ENCODE measurements at regions not wholly inside any gene's neighbourhood (a gene's known extent, or its start where the extent isn't known, plus 50 kb on each side); places are given as distances from the start of the nearest gene placed in this dataset.
"Not testable (repeated sequence)": the region's sequence is repeated elsewhere in the genome, so short reads cannot be mapped to it uniquely, and the experiment has no call there.

- Histone ChIP-seq H3K4me3 (ENCODE audit: low read length in 2 of 2) (no peak overlapping the region), H3K27ac (ENCODE audit: low read depth in 1 of 2, low read length in 1 of 2) (no peak overlapping the region), H3K9me3 (ENCODE audit: control insufficient read depth in 2 of 2, insufficient read depth in 1 of 2, low read length in 1 of 2) (no peaks in the 10 kb centered on the region), H3K36me3 (ENCODE audit: control insufficient read depth in 2 of 2, insufficient read depth in 2 of 2, low read length in 1 of 2) (no peaks in the 10 kb centered on the region), H3K27me3 (ENCODE audit: control insufficient read depth in 2 of 2, insufficient read depth in 1 of 2, low read length in 1 of 2) (no peaks in the 10 kb centered on the region), H3K4me1 (ENCODE audit: control insufficient read depth in 2 of 2, insufficient read depth in 2 of 2, low read length in 2 of 2) (no peaks in the 10 kb centered on the region)
- 74% methylated on average over 1 of the region's 1 CpG for WGBS
- no peak for DNase-seq (ENCODE audit: low read depth in 6 of 9, low spot score in 9 of 9)
These were observed 516.2 kb downstream of the DCDC2C start for GRCh38 chr2:4219571-4219970.

- no peaks in the 10 kb centered on the region for H3K4me1 ChIP-seq (ENCODE audit: control insufficient read depth in 2 of 2, insufficient read depth in 2 of 2, low read length in 2 of 2)
- H3K9me3 ChIP-seq (ENCODE audit: control insufficient read depth in 2 of 2, insufficient read depth in 1 of 2, low read length in 1 of 2), result no peaks in the 10 kb centered on the region
- no peaks in the 10 kb centered on the region for H3K36me3 ChIP-seq (ENCODE audit: control insufficient read depth in 2 of 2, insufficient read depth in 2 of 2, low read length in 1 of 2)
- no peak for DNase-seq (ENCODE audit: low read depth in 6 of 9, low spot score in 9 of 9)
- H3K27me3 ChIP-seq (ENCODE audit: control insufficient read depth in 2 of 2, insufficient read depth in 1 of 2, low read length in 1 of 2), result no peaks in the 10 kb centered on the region
- 93% methylated on average over 1 of the region's 1 CpG for WGBS
- H3K27ac ChIP-seq (ENCODE audit: low read depth in 1 of 2, low read length in 1 of 2), result no peak overlapping the region
- H3K4me3 ChIP-seq (ENCODE audit: low read length in 2 of 2), result no peak overlapping the region
These were observed 518.1 kb downstream of the DCDC2C start for GRCh38 chr2:4221434-4221833.

- Histone ChIP-seq H3K27me3 (ENCODE audit: control insufficient read depth in 2 of 2, insufficient read depth in 1 of 2, low read length in 1 of 2) (no peaks in the 10 kb centered on the region), H3K4me1 (ENCODE audit: control insufficient read depth in 2 of 2, insufficient read depth in 2 of 2, low read length in 2 of 2) (no peaks in the 10 kb centered on the region), H3K9me3 (ENCODE audit: control insufficient read depth in 2 of 2, insufficient read depth in 1 of 2, low read length in 1 of 2) (no peaks in the 10 kb centered on the region), H3K36me3 (ENCODE audit: control insufficient read depth in 2 of 2, insufficient read depth in 2 of 2, low read length in 1 of 2) (no peaks in the 10 kb centered on the region), H3K4me3 (ENCODE audit: low read length in 2 of 2) (no peak overlapping the region), H3K27ac (ENCODE audit: low read depth in 1 of 2, low read length in 1 of 2) (no peak overlapping the region)
- WGBS, result 93% methylated on average over 6 of the region's 6 CpGs
- no peak for DNase-seq (ENCODE audit: low read depth in 6 of 9, low spot score in 9 of 9)
These were observed 518.5 kb downstream of the DCDC2C start for GRCh38 chr2:4221845-4222244.

GRCh38 chr2:4244422-4244821, 541.0 kb downstream of the DCDC2C start:
- not testable (repeated sequence) for DNase-seq (ENCODE audit: low read depth in 6 of 9, low spot score in 9 of 9); H3K9me3 ChIP-seq (ENCODE audit: control insufficient read depth in 2 of 2, insufficient read depth in 1 of 2, low read length in 1 of 2); H3K36me3 ChIP-seq (ENCODE audit: control insufficient read depth in 2 of 2, insufficient read depth in 2 of 2, low read length in 1 of 2); H3K27me3 ChIP-seq (ENCODE audit: control insufficient read depth in 2 of 2, insufficient read depth in 1 of 2, low read length in 1 of 2); H3K4me1 ChIP-seq (ENCODE audit: control insufficient read depth in 2 of 2, insufficient read depth in 2 of 2, low read length in 2 of 2); H3K4me3 ChIP-seq (ENCODE audit: low read length in 2 of 2); H3K27ac ChIP-seq (ENCODE audit: low read depth in 1 of 2, low read length in 1 of 2)
- 92% methylated on average over 9 of the region's 9 CpGs for WGBS

- Histone ChIP-seq H3K27ac (ENCODE audit: low read depth in 1 of 2, low read length in 1 of 2) (no peak overlapping the region), H3K27me3 (ENCODE audit: control insufficient read depth in 2 of 2, insufficient read depth in 1 of 2, low read length in 1 of 2) (no peaks in the 10 kb centered on the region), H3K4me1 (ENCODE audit: control insufficient read depth in 2 of 2, insufficient read depth in 2 of 2, low read length in 2 of 2) (no peaks in the 10 kb centered on the region), H3K36me3 (ENCODE audit: control insufficient read depth in 2 of 2, insufficient read depth in 2 of 2, low read length in 1 of 2) (no peaks in the 10 kb centered on the region), H3K4me3 (ENCODE audit: low read length in 2 of 2) (no peak overlapping the region), H3K9me3 (ENCODE audit: control insufficient read depth in 2 of 2, insufficient read depth in 1 of 2, low read length in 1 of 2) (no peaks in the 10 kb centered on the region)
- DNase-seq (ENCODE audit: low read depth in 6 of 9, low spot score in 9 of 9), result no peak
- WGBS, result 63% methylated on average over 11 of the region's 11 CpGs
These were observed 543.2 kb downstream of the DCDC2C start for GRCh38 chr2:4246364-4247131.

GRCh38 chr2:4247791-4248190, 544.4 kb downstream of the DCDC2C start:
- Histone ChIP-seq H3K4me3 (ENCODE audit: low read length in 2 of 2) (no peak overlapping the region), H3K27ac (ENCODE audit: low read depth in 1 of 2, low read length in 1 of 2) (no peak overlapping the region), H3K4me1 (ENCODE audit: control insufficient read depth in 2 of 2, insufficient read depth in 2 of 2, low read length in 2 of 2) (no peaks in the 10 kb centered on the region), H3K9me3 (ENCODE audit: control insufficient read depth in 2 of 2, insufficient read depth in 1 of 2, low read length in 1 of 2) (no peaks in the 10 kb centered on the region), H3K36me3 (ENCODE audit: control insufficient read depth in 2 of 2, insufficient read depth in 2 of 2, low read length in 1 of 2) (no peaks in the 10 kb centered on the region), H3K27me3 (ENCODE audit: control insufficient read depth in 2 of 2, insufficient read depth in 1 of 2, low read length in 1 of 2) (no peaks in the 10 kb centered on the region)
- 64% methylated on average over 3 of the region's 3 CpGs for whole genome bisulfite sequencing
- no peak for DNase-seq (ENCODE audit: low read depth in 6 of 9, low spot score in 9 of 9)

GRCh38 chr2:4255491-4255890, 552.1 kb downstream of the DCDC2C start:
- DNase-seq (ENCODE audit: low read depth in 6 of 9, low spot score in 9 of 9), result no peak
- no peaks in the 10 kb centered on the region for H3K27me3 ChIP-seq (ENCODE audit: control insufficient read depth in 2 of 2, insufficient read depth in 1 of 2, low read length in 1 of 2)
- H3K4me3 ChIP-seq (ENCODE audit: low read length in 2 of 2), result no peak overlapping the region
- H3K9me3 ChIP-seq (ENCODE audit: control insufficient read depth in 2 of 2, insufficient read depth in 1 of 2, low read length in 1 of 2), result no peaks in the 10 kb centered on the region
- no peaks in the 10 kb centered on the region for H3K36me3 ChIP-seq (ENCODE audit: control insufficient read depth in 2 of 2, insufficient read depth in 2 of 2, low read length in 1 of 2)
- H3K4me1 ChIP-seq (ENCODE audit: control insufficient read depth in 2 of 2, insufficient read depth in 2 of 2, low read length in 2 of 2), result no peaks in the 10 kb centered on the region
- no peak overlapping the region for H3K27ac ChIP-seq (ENCODE audit: low read depth in 1 of 2, low read length in 1 of 2)
- 92% methylated on average over 4 of the region's 4 CpGs for WGBS

GRCh38 chr2:4256351-4256750, 553.0 kb downstream of the DCDC2C start:
- WGBS, result 46% methylated on average over 4 of the region's 4 CpGs
- Histone ChIP-seq H3K9me3 (ENCODE audit: control insufficient read depth in 2 of 2, insufficient read depth in 1 of 2, low read length in 1 of 2) (no peaks in the 10 kb centered on the region), H3K27ac (ENCODE audit: low read depth in 1 of 2, low read length in 1 of 2) (no peak overlapping the region), H3K4me3 (ENCODE audit: low read length in 2 of 2) (no peak overlapping the region), H3K36me3 (ENCODE audit: control insufficient read depth in 2 of 2, insufficient read depth in 2 of 2, low read length in 1 of 2) (no peaks in the 10 kb centered on the region), H3K4me1 (ENCODE audit: control insufficient read depth in 2 of 2, insufficient read depth in 2 of 2, low read length in 2 of 2) (no peaks in the 10 kb centered on the region), H3K27me3 (ENCODE audit: control insufficient read depth in 2 of 2, insufficient read depth in 1 of 2, low read length in 1 of 2) (no peaks in the 10 kb centered on the region)
- no peak for DNase-seq (ENCODE audit: low read depth in 6 of 9, low spot score in 9 of 9)

- Histone ChIP-seq H3K27ac (ENCODE audit: low read depth in 1 of 2, low read length in 1 of 2) (no peak overlapping the region), H3K4me3 (ENCODE audit: low read length in 2 of 2) (no peak overlapping the region), H3K27me3 (ENCODE audit: control insufficient read depth in 2 of 2, insufficient read depth in 1 of 2, low read length in 1 of 2) (no peaks in the 10 kb centered on the region), H3K36me3 (ENCODE audit: control insufficient read depth in 2 of 2, insufficient read depth in 2 of 2, low read length in 1 of 2) (no peaks in the 10 kb centered on the region), H3K4me1 (ENCODE audit: control insufficient read depth in 2 of 2, insufficient read depth in 2 of 2, low read length in 2 of 2) (no peaks in the 10 kb centered on the region), H3K9me3 (ENCODE audit: control insufficient read depth in 2 of 2, insufficient read depth in 1 of 2, low read length in 1 of 2) (no peaks in the 10 kb centered on the region)
- 73% methylated on average over 1 of the region's 1 CpG for WGBS
- DNase-seq (ENCODE audit: low read depth in 6 of 9, low spot score in 9 of 9), result no peak
These were observed 555.2 kb downstream of the DCDC2C start for GRCh38 chr2:4258563-4258962.
